DMS153 (cell line): ENCODE measurements at regions not wholly inside any gene's neighbourhood (a gene's known extent, or its start where the extent isn't known, plus 50 kb on each side); places are given as distances from the start of the nearest gene placed in this dataset.

Source experiments
- DNase-seq: peaks from one replicate; lab custom pipeline; 2025; lab: John Stamatoyannopoulos, UW

GRCh38 chr6:169046483-169047192 is 207.0 kb downstream of the THBS2 start:
- no peak for DNase-seq

GRCh38 chr6:169046021-169046420 is 207.6 kb downstream of the THBS2 start:
- no peak for DNase-seq

- no peak for DNase-seq
These were observed 208.2 kb downstream of the THBS2 start for GRCh38 chr6:169045486-169045885.

- DNase-seq: no peak
These were observed 209.0 kb downstream of the THBS2 start for GRCh38 chr6:169044381-169045230.

- DNase-seq: no peak
These were observed 211.6 kb downstream of the THBS2 start for GRCh38 chr6:169042061-169042460.

GRCh38 chr6:169041078-169041477 is 212.6 kb downstream of the THBS2 start:
- no peak for DNase-seq

GRCh38 chr6:169038691-169039090 is 215.0 kb downstream of the THBS2 start:
- no peak for DNase-seq

- no peak for DNase-seq
These were observed 218.0 kb downstream of the THBS2 start for GRCh38 chr6:169035385-169036240.

- no peak for DNase-seq
These were observed 219.0 kb downstream of the THBS2 start for GRCh38 chr6:169034516-169035167.

GRCh38 chr6:169029861-169030260 is 223.8 kb downstream of the THBS2 start:
- no peak for DNase-seq

GRCh38 chr6:169028343-169028742 is 225.3 kb downstream of the THBS2 start:
- DNase-seq: no peak

- no peak for DNase-seq
These were observed 227.5 kb downstream of the THBS2 start for GRCh38 chr6:169026175-169026574.

GRCh38 chr6:169024047-169024660 is 229.5 kb downstream of the THBS2 start:
- DNase-seq: no peak

- no peak for DNase-seq
These were observed 230.3 kb downstream of the THBS2 start for GRCh38 chr6:169023161-169023874.

GRCh38 chr6:169022079-169022478 is 231.6 kb downstream of the THBS2 start:
- DNase-seq: no peak

GRCh38 chr6:169020821-169021220 is 232.8 kb downstream of the THBS2 start:
- DNase-seq: no peak

- no peak for DNase-seq
These were observed 233.7 kb downstream of the THBS2 start for GRCh38 chr6:169019727-169020491.

GRCh38 chr6:169019111-169019510 is 234.5 kb downstream of the THBS2 start:
- no peak for DNase-seq

- no peak for DNase-seq
These were observed 236.9 kb downstream of the THBS2 start for GRCh38 chr6:169016758-169017157.
